GM03348 (cell line): ENCODE measurements at regions not wholly inside any gene's neighbourhood (a gene's known extent, or its start where the extent isn't known, plus 50 kb on each side); places are given as distances from the start of the nearest gene placed in this dataset.
"Not testable (repeated sequence)": the region's sequence is repeated elsewhere in the genome, so short reads cannot be mapped to it uniquely, and the experiment has no call there.

Experiments used
- DNase-seq: peaks from one replicate; pipeline ENCODE4 v3.0.0; 2012; ENCODE audit warnings: low spot score

DNA sequence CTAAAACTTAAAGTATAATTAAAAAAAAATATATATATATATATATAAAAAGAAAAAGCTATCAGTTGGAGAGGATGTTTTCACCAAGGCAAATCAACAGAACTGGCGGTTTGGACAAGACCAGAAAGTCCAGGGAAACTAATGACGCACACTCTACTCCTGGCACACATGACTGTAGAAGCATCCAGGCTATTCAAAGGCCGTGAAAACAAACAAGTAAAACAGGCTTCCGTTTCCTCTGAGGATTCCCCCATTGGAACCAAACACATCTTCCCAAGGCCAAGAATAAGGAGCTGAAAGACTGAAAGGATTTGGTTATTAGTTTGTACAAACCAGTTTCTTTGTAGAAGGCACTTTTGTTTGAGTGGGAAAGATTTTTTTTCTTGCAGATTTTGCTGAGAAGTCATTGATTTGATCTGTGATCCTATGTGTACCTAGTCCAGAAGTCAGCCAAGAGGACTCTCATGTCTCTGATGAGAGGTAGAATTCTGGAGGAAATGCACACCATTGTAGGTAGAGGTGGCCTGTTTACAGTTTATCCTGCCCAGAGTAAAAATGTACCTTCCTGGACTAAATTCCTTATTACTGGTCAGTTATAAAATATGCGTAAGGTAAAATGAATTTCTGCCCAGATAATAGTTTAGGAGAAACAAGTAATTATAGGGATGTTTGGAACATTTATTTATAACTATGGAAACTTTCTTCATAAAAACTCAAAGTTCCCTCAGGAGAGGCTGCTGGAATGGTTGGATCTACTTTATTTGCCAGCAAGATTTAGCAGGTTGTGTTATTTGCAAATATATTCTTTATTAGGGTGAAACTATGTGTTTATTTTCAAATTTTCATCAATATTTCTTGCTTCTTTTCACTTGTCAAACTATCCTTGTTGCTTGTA is 66.5 kb downstream of the DMP1 start:
- no peak for DNase-seq

GRCh38 chr4:87717276-87718031 is 67.4 kb downstream of the DMP1 start:
- DNase-seq = no peak

- DNase-seq = no peak
Measured at GRCh38 chr4:87718217-87718835, 68.2 kb downstream of the DMP1 start.

- DNase-seq = no peak
Measured at GRCh38 chr4:87720094-87720691, 70.1 kb downstream of the DMP1 start.

- DNase-seq = not testable (repeated sequence)
Measured at GRCh38 chr4:87725287-87725686, 74.1 kb upstream of the IBSP start.

DNA sequence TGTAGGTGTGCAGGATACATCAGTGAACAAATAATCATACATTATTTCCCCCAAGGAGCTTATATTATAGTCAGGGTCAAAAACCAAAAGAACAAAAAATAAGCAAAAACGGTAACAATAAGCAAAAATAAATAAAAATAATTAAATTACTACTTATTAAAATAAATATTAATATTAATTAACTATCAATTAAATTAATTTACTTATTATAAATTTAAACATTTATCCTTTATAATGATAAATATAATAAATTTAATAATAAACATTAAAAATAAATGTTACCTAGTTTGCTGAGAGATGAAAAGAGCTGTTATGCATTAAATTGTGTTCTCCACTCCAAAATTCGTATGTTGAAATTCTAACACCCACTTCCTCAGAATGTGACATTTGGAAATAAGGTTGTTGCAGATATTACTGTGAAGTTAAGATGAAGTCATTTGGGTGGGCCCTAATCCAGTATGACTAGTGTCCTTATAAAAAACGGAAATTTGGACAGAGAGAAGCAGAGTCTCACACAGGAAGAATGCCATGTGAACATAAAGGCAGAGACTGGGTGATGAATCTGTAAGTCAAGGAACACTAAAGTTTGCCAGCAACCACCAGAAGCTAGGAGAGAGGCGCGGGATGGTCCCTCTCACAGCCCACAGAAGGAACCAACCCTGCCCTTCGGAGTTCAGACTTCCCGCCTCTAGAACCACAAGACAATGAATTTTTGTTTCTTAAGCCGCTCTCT is 67.2 kb upstream of the IBSP start:
- DNase-seq = peak; percentile 20

GRCh38 chr4:87734084-87734483 is 65.3 kb upstream of the IBSP start:
- no peak for DNase-seq

DNA sequence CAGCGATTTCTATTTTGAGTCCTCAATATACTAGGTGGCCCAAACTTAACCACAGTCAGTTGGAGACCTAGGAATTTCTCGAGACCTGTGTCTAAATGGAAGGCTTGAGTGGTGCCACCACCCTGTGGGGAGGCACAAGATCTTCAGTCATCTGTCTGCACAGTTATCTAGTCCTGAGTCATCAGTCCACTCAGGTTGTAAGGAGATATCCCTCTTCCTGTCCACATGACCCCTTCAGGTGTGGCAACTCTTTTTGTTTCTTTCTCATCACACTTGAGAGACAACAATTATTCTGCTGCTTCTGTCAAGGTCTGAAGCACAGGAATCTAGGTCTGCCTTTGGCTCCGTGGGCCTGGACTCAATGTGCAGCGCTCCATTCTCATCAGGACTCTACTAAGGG is 64.4 kb upstream of the IBSP start:
- no peak for DNase-seq

DNA sequence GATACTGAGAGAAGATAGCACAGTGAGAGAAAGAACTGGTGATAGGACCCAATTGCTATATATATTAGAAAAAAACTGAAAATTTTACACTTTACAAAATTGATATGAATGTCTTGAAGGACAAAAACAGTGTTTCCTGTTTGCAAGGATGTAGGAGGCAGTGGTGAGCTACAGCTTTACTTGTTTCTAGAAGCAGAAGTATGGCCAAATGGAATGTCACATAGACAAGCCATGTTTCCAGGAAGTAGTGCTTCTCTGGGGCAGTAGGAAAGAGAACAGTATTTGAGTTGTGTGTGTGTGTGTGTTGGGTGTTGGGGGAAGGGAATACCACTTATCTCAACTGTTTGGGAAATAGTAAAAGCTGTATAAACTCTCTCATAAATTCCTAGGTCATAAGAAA is 60.9 kb upstream of the IBSP start:
- no peak for DNase-seq

- no peak for DNase-seq
Measured at GRCh38 chr4:87739494-87739893, 59.9 kb upstream of the IBSP start.

DNA sequence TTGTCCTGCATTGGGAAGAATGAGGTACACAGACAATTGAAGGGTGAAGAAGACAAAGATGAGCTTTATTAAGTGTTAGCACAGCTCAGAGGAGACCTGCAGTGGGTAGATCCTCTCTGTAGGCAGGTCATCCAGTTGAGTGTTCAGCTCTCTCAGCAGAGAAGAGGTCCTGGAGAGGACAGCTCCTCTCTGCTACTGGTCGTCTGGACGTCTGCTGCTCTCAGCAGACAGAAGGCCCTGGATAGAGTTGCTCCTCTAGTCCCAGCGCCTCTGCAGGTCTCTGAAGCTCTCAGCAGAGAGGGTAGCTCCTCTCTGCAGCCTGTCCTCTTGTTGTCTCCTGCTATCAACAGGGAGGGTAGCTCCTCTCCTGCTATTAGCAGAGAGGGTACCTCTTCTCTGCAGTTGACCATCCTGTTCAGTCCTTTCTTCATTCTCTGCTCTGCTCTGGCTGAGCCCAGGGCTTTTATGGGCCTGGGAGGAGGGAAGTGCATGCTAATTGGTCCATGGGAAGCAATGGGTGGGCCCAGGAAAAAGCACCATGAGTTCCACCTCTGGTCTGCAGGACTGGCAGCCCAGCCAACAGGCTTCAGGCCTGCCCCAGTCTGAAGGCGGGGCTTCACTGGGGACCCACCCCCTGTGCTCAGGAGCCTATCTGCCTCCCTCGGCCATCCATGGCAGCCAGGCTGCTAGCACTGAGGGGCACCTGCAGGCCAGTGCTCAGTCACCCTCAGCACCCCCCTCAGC is 54.1 kb upstream of the IBSP start:
- DNase-seq = no peak

- no peak for DNase-seq
Measured at GRCh38 chr4:87746001-87746400, 53.4 kb upstream of the IBSP start.
